Omental fat pad (tissue), 3 donors: ENCODE measurements at regions not wholly inside any gene's neighbourhood (a gene's known extent, or its start where the extent isn't known, plus 50 kb on each side); places are given as distances from the start of the nearest gene placed in this dataset.

Source experiments
- ATAC-seq: fragments of 150-250 bp; one replicate; pipeline ENCODE4 v1.9.1; 2016; ENCODE audit warnings: mild to moderate bottlenecking, moderate library complexity; ENCODE audit not compliant: low FRiP score
- DNase-seq: peaks from one replicate; pipeline ENCODE4 v3.0.0-alpha.2; 2019; ENCODE audit warnings: low spot score
- TF ChIP-seq, protein P1 (sequence below), 3 donors: fragments of 450-650 bp; IDR thresholded peaks; one replicate each; pipeline ENCODE4 v1.5.1; 2016 to 2017; ENCODE audit warnings: antibody characterized with exemption in 3 of 3, mild to moderate bottlenecking in 3 of 3, moderate library complexity in 2 of 3

- DNase-seq (no peak), ATAC-seq (no peak)
- TF ChIP-seq, protein P1, sequence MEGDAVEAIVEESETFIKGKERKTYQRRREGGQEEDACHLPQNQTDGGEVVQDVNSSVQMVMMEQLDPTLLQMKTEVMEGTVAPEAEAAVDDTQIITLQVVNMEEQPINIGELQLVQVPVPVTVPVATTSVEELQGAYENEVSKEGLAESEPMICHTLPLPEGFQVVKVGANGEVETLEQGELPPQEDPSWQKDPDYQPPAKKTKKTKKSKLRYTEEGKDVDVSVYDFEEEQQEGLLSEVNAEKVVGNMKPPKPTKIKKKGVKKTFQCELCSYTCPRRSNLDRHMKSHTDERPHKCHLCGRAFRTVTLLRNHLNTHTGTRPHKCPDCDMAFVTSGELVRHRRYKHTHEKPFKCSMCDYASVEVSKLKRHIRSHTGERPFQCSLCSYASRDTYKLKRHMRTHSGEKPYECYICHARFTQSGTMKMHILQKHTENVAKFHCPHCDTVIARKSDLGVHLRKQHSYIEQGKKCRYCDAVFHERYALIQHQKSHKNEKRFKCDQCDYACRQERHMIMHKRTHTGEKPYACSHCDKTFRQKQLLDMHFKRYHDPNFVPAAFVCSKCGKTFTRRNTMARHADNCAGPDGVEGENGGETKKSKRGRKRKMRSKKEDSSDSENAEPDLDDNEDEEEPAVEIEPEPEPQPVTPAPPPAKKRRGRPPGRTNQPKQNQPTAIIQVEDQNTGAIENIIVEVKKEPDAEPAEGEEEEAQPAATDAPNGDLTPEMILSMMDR (IDR thresholded peaks at IDR 0.05) = no peak
These were observed 517.5 kb downstream of the KLF5 start for GRCh38 chr13:73576291-73576690.

DNA sequence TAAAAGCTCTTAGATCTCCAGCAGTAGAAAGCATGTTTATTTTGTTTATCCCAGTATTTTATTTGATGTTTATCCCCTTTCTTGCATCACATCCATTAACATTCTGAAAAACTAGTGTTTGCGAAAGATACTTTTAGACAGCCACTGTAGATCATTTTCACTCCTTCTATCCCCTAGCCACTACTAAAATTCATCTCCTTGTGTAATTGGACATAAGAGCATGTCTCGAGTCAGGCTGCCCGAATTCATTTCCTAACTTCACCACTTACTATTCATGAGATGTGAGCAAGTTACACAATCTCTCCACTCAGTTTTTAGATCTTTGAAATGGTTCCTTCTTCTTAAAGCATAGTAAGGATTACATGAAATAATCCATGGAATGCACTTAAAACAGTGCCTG, 514.0 kb downstream of the KLF5 start:
- TF ChIP-seq, protein P1 (IDR thresholded peaks at IDR 0.05) = no peak
- DNase-seq = no peak
- ATAC-seq = no peak

DNA sequence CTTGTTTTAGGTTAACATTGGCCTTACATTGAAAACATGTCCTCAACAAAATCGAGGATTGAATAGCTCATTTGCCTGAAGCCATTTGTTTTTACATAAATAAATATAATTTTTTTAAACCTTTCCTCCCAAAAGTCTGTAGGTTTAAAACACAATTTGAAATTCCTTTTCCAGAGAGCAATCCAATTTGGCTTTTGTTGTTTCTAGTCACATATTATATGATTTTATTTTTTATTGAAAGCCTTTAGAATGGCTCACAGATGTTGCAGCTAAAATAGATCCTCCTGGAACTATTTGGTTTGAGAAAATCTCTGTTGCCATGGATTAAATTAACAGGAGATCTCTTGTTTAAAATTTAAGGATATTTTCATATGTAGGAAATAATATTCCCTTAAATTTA, 512.6 kb downstream of the KLF5 start:
- TF ChIP-seq, protein P1 (IDR thresholded peaks at IDR 0.05) = no peak
- ATAC-seq = no peak
- no peak for DNase-seq

- no peak for ATAC-seq
- no peak for DNase-seq
- TF ChIP-seq, protein P1 (IDR thresholded peaks at IDR 0.05) = no peak
These were observed 498.1 kb downstream of the KLF5 start for GRCh38 chr13:73556902-73557301.

- TF ChIP-seq, protein P1 (IDR thresholded peaks at IDR 0.05) = no peak
- ATAC-seq (no peak), DNase-seq (no peak)
These were observed 497.3 kb downstream of the KLF5 start for GRCh38 chr13:73556128-73556527.

- DNase-seq (no peak), ATAC-seq (no peak)
- TF ChIP-seq, protein P1 (IDR thresholded peaks at IDR 0.05) = no peak
These were observed 492.9 kb downstream of the KLF5 start for GRCh38 chr13:73551736-73552135.

GRCh38 chr13:73549717-73550116, 490.9 kb downstream of the KLF5 start:
- no peak for ATAC-seq
- DNase-seq = no peak
- TF ChIP-seq, protein P1 (IDR thresholded peaks at IDR 0.05) = no peak
